ENCODE measurements at regions not wholly inside any gene's neighbourhood (a gene's known extent, or its start where the extent isn't known, plus 50 kb on each side); places are given as distances from the start of the nearest gene placed in this dataset.

GRCh38 chr17:79201119-79201518 is 126.5 kb downstream of the ENGASE start:
- no peak for TF ChIP-seq CTCF (IDR thresholded peaks at IDR 0.05; ENCODE audit: low read depth, low read length, missing control alignments)
- H3K4me3 ChIP-seq (ENCODE audit: low read depth, low read length), result no peak overlapping the region
- no peak for DNase-seq (ENCODE audit: low read depth)
- in situ Hi-C loops (cut with HindIII; ENCODE audit: low sequenced_read_pairs), result no loop called here

GRCh38 chr17:79196913-79197312 is 122.3 kb downstream of the ENGASE start:
- in situ Hi-C loops (cut with HindIII; ENCODE audit: low sequenced_read_pairs), result no loop called here
- H3K4me3 ChIP-seq (ENCODE audit: low read depth, low read length), result no peak overlapping the region
- TF ChIP-seq CTCF (IDR thresholded peaks at IDR 0.05; ENCODE audit: low read depth, low read length, missing control alignments), result no peak
- DNase-seq (ENCODE audit: low read depth), result no peak

- TF ChIP-seq CTCF (IDR thresholded peaks at IDR 0.05; ENCODE audit: low read depth, low read length, missing control alignments), result no peak
- in situ Hi-C loops (cut with HindIII; ENCODE audit: low sequenced_read_pairs), result no loop called here
- H3K4me3 ChIP-seq (ENCODE audit: low read depth, low read length), result no peak overlapping the region
- DNase-seq (ENCODE audit: low read depth), result peak; percentile 2
Measured at GRCh38 chr17:79192503-79193351, 118.1 kb downstream of the ENGASE start.

- in situ Hi-C loops (cut with HindIII; ENCODE audit: low sequenced_read_pairs), result no loop called here
- TF ChIP-seq CTCF (IDR thresholded peaks at IDR 0.05; ENCODE audit: low read depth, low read length, missing control alignments), result no peak
- H3K4me3 ChIP-seq (ENCODE audit: low read depth, low read length), result no peak overlapping the region
- no peak for DNase-seq (ENCODE audit: low read depth)
Measured at GRCh38 chr17:79191270-79191934, 116.8 kb downstream of the ENGASE start.

- no peak overlapping the region for H3K4me3 ChIP-seq (ENCODE audit: low read depth, low read length)
- TF ChIP-seq CTCF (IDR thresholded peaks at IDR 0.05; ENCODE audit: low read depth, low read length, missing control alignments), result no peak
- in situ Hi-C loops (cut with HindIII; ENCODE audit: low sequenced_read_pairs), result loop anchor here (5.0 kb wide), 1 partner anchor 53 kb away; no protein-coding TSS in a partner anchor
- DNase-seq (ENCODE audit: low read depth), result no peak
Measured at GRCh38 chr17:79189305-79189704, 114.7 kb downstream of the ENGASE start.

GRCh38 chr17:79188685-79189084 is 114.1 kb downstream of the ENGASE start:
- no peak for TF ChIP-seq CTCF (IDR thresholded peaks at IDR 0.05; ENCODE audit: low read depth, low read length, missing control alignments)
- no peak for DNase-seq (ENCODE audit: low read depth)
- in situ Hi-C loops (cut with HindIII; ENCODE audit: low sequenced_read_pairs), result loop anchor here (5.0 kb wide), 1 partner anchor 54 kb away; no protein-coding TSS in a partner anchor

More at GRCh38 chr17:79188685-79189084, 114.1 kb downstream of the ENGASE start:
- no peak overlapping the region for H3K4me3 ChIP-seq (ENCODE audit: low read depth, low read length)
